NB4 (cell line): ENCODE measurements at regions not wholly inside any gene's neighbourhood (a gene's known extent, or its start where the extent isn't known, plus 50 kb on each side); places are given as distances from the start of the nearest gene placed in this dataset.

Experiments used
- CTCF ChIP-seq: IDR thresholded peaks from one replicate; pipeline ENCODE4 v1.5.1; 2012; ENCODE audit warnings: low read depth, low read length
- MAX ChIP-seq: IDR thresholded peaks from 2 replicates; pipeline ENCODE4 v1.6.1; 2011; ENCODE audit warnings: low read depth, low read length
- MYC ChIP-seq: IDR thresholded peaks from 2 replicates; pipeline ENCODE4 v1.6.1; 2011; ENCODE audit warnings: low read depth, low read length
- POLR2A ChIP-seq: IDR thresholded peaks from 2 replicates; pipeline ENCODE4 v1.6.1; 2011; ENCODE audit warnings: mild to moderate bottlenecking; ENCODE audit not compliant: insufficient read length; ENCODE audit errors: extremely low read depth

DNA sequence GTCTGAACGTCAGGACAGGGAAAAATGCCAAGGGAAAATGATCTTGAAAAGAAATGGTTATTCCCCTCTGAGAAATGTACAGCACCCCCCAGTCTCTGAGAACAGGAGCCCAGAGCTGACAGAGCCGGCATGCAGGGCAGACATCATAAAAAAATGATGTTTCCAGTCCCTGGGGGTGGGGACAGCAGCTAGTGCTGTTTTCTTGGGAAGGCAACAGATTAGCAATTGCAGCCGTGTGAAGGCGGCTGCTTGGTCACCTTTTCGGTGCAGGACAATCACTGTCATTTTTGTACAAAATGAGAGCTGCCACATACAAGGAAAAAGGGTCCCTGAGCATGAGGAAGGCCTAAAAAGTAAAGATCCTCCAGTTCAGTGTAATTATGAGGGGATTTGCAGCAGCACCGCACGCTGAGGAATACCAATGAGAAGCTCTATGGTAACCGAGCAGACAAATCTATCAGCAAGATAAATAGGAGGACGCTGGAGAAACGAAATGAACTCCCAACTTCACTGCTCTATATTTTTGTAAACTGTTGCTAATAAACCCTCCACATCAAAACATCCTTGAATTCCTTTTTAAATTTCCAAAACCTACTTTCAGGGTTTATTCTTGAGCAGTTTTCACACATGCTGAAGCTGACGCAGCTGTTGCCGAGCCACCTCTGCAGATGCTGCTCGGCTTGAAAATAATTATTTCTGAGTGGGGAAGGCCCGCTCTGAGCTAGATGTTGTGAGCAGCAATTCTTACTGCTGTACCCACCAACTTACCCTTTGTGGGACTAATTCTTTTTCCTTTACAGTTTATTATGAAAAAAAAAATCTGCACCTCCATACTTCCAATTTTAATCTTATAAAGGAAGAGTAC lies 98.2 kb upstream of the NEBL start:
- TF ChIP-seq CTCF (no peak), MAX (no peak), POLR2A (no peak), MYC (no peak)
